GM12873 (cell line): ENCODE measurements at regions not wholly inside any gene's neighbourhood (a gene's known extent, or its start where the extent isn't known, plus 50 kb on each side); places are given as distances from the start of the nearest gene placed in this dataset.

Experiments
- TF ChIP-seq, protein P1 (sequence below): IDR thresholded peaks from 2 replicates; pipeline ENCODE4 v1.5.1; 2012; ENCODE audit warnings: low read depth, mild to moderate bottlenecking, moderate library complexity, low read length, control low read depth; ENCODE audit not compliant: insufficient read depth; ENCODE audit errors: missing control alignments

GRCh38 chr2:204298404-204298803 is 246.9 kb upstream of the PARD3B start:
- TF ChIP-seq, protein P1, sequence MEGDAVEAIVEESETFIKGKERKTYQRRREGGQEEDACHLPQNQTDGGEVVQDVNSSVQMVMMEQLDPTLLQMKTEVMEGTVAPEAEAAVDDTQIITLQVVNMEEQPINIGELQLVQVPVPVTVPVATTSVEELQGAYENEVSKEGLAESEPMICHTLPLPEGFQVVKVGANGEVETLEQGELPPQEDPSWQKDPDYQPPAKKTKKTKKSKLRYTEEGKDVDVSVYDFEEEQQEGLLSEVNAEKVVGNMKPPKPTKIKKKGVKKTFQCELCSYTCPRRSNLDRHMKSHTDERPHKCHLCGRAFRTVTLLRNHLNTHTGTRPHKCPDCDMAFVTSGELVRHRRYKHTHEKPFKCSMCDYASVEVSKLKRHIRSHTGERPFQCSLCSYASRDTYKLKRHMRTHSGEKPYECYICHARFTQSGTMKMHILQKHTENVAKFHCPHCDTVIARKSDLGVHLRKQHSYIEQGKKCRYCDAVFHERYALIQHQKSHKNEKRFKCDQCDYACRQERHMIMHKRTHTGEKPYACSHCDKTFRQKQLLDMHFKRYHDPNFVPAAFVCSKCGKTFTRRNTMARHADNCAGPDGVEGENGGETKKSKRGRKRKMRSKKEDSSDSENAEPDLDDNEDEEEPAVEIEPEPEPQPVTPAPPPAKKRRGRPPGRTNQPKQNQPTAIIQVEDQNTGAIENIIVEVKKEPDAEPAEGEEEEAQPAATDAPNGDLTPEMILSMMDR, result no peak

DNA sequence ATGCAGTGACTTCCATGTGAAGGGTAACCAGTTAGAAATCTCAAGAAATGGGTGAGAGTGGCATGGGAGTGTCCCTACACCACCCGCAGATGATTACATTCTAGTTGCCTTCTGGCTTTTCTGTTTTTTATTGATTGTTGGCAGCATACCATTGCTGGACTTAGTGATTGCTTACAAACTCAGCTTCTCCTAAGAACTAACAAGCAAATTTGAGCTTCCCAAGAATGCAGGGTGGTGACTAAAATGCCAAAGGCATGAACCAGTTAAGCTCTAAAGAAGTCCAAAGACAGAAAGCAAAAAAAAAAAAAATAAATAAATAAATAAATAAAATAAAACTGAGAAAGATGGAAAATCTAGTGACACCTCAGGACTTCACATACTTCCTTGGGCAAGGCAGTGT is 245.5 kb upstream of the PARD3B start:
- TF ChIP-seq, protein P1, result no peak

- TF ChIP-seq, protein P1, result no peak
Measured at GRCh38 chr2:204306667-204307066, 238.6 kb upstream of the PARD3B start.

- TF ChIP-seq, protein P1, result no peak
Measured at GRCh38 chr2:204312105-204312504, 233.2 kb upstream of the PARD3B start.

DNA sequence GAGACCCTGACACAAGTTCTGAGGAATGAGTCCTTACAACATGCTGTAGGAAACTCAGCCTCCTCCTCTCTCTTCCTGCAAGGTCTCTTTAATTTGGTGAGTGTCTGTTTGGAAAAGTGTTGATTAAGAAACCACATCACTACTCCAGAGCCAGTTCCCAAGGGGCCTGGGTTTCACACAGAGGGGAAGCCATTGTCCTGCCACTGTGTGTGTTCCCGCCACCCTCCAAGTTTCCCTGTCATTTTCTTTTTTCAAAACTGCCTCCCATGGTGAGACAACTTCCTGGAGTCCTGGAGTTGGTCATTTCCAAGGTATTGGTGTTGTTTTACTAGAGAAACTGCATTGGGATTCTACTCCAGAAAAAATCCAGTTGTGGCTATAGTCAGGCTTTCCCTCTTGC is 232.0 kb upstream of the PARD3B start:
- TF ChIP-seq, protein P1, result no peak

GRCh38 chr2:204315236-204315662 is 230.0 kb upstream of the PARD3B start:
- TF ChIP-seq, protein P1, result no peak

DNA sequence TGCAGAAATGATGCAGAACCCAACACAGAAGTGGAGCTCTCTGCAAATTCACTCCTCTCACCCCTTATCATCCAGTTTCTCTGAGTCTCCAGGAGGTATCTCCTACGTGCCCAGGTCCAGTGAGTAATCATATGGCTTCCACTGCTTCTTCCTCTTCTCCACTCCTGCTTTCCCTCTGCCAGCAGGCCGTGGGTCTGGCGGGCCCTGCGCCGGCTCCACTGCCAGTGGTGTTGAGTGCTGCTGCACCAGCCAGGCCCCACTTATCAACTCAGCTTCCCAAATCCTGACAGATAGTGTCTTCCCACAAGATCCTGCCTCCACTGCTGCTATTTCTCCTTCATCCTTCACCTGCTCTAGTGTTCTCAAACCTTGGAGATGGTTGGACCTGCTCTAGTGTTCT is 227.6 kb upstream of the PARD3B start:
- TF ChIP-seq, protein P1, result no peak
